ENCODE measurements at regions not wholly inside any gene's neighbourhood (a gene's known extent, or its start where the extent isn't known, plus 50 kb on each side); places are given as distances from the start of the nearest gene placed in this dataset.

DNA sequence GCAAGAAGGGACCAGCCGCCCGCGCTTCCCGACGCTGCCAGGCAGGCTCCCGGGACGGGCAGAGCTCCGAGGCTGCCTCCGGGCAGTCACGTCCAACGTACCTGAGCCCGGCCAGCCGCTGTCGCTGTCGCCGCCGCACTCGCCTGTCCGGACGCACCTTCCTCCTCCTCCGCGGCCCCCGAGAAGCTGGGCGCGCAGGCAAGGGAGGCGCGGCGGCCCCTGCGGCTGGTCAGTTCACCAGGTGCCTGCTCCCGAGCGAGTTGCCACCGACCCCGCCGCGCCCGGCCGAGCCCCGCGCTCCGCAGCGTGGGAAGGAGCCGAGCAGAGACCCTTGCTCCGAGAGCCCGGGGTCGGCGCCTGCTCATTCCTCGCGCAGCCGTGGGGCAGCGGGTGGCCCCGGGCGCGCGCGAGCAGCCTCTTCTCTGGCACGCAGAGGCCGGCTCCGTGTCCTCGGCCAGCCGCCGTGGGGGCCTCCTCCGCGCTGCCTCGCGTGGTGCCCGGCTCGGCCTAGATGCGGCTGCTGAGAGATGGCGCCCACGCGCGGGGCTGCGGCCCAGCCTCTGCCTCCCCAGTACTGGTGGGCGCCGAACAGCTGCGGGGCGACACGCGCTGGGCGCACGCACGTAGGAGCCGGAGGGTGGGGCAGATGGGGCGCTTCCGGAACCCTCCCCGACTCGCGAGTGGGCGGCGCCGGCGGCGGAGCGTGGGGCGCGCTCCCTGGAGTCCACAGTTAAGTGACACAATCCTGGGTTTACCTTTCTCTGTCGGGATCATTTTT lies 419.4 kb downstream of the UQCRFS1 start:
- Histone ChIP-seq H3K4me1 (no peaks in the 10 kb centered on the region), H3K9me3 (no peaks in the 10 kb centered on the region), H3K27ac (no peak overlapping the region), H3K4me3 (no peak overlapping the region), H3K27me3 (peaks cover 0 to 18% of the 10 kb centered on the region in 2 donors), H3K36me3 (no peaks in the 10 kb centered on the region)
- TF ChIP-seq, protein P1, sequence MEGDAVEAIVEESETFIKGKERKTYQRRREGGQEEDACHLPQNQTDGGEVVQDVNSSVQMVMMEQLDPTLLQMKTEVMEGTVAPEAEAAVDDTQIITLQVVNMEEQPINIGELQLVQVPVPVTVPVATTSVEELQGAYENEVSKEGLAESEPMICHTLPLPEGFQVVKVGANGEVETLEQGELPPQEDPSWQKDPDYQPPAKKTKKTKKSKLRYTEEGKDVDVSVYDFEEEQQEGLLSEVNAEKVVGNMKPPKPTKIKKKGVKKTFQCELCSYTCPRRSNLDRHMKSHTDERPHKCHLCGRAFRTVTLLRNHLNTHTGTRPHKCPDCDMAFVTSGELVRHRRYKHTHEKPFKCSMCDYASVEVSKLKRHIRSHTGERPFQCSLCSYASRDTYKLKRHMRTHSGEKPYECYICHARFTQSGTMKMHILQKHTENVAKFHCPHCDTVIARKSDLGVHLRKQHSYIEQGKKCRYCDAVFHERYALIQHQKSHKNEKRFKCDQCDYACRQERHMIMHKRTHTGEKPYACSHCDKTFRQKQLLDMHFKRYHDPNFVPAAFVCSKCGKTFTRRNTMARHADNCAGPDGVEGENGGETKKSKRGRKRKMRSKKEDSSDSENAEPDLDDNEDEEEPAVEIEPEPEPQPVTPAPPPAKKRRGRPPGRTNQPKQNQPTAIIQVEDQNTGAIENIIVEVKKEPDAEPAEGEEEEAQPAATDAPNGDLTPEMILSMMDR (IDR thresholded peaks at IDR 0.05), result no peak
- TF ChIP-seq POLR2A (IDR thresholded peaks at IDR 0.05), result no peak
- ATAC-seq (no peak), DNase-seq (no peak)
- intact Hi-C loops (cut with DNase I), result no loop called here
- no CpG with 5 or more reads among the region's 97 CpGs for WGBS (ENCODE audit: insufficient coverage, low coverage, low lambda C conversion rate, missing lambda C conversion rate)

DNA sequence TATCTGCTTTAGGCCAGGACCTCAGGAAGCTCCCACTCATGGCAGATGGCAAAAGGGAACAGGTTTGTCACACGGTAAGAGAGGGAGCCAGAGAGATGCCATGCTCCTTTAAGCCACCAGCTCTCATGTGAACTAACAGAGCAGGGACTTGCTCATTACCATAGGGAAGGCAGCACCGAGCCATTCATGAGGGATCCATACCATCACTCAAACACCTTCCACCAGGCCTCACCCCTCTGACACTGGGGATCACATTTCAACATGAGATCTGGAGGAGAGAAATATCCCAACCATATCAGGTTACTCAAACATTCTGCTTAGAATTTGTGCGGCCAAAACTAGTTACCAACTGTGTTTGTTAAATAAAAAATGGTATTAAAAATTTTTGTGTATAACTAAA lies 427.0 kb downstream of the UQCRFS1 start:
- WGBS (ENCODE audit: insufficient coverage, low coverage, low lambda C conversion rate, missing lambda C conversion rate), result 4% methylated on average over 3 of the region's 3 CpGs
- DNase-seq, result no peak
- no peak overlapping the region for H3K4me3 ChIP-seq
- ATAC-seq, result no peak
- intact Hi-C loops (cut with DNase I), result no loop called here
- H3K27ac ChIP-seq, result no peak overlapping the region
- H3K9me3 ChIP-seq, result no peaks in the 10 kb centered on the region
- no peaks in the 10 kb centered on the region for H3K27me3 ChIP-seq
- H3K36me3 ChIP-seq, result no peaks in the 10 kb centered on the region
- TF ChIP-seq POLR2A (IDR thresholded peaks at IDR 0.05), result no peak
- TF ChIP-seq, protein P1 (IDR thresholded peaks at IDR 0.05), result no peak
- H3K4me1 ChIP-seq, result no peaks in the 10 kb centered on the region

DNA sequence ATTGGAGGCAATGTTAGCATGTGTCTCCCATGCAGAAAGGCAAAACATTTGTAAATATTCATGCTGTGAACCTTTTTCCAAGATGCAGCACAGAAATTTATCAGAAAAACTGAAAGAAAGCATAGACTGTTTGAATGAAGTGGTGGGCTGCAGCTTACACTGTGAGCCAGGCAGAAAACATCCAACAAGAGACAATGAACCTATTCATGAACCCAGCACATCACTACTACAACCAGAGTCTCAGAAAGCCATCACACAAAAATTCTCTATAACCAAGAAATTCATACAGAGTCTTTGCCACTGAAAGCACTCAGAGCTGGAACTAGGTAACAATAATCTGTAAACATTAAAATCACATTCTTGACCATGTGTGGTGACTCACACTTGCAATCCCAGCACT lies 448.9 kb downstream of the UQCRFS1 start:
- Histone ChIP-seq H3K9me3 (no peaks in the 10 kb centered on the region), H3K27me3 (no peaks in the 10 kb centered on the region), H3K36me3 (no peaks in the 10 kb centered on the region), H3K4me1 (no peaks in the 10 kb centered on the region), H3K4me3 (no peak overlapping the region), H3K27ac (no peak overlapping the region)
- TF ChIP-seq POLR2A (IDR thresholded peaks at IDR 0.05), result no peak
- TF ChIP-seq, protein P1 (IDR thresholded peaks at IDR 0.05), result no peak
- intact Hi-C loops (cut with DNase I), result no loop called here
- DNase-seq (no peak), ATAC-seq (no peak)

DNA sequence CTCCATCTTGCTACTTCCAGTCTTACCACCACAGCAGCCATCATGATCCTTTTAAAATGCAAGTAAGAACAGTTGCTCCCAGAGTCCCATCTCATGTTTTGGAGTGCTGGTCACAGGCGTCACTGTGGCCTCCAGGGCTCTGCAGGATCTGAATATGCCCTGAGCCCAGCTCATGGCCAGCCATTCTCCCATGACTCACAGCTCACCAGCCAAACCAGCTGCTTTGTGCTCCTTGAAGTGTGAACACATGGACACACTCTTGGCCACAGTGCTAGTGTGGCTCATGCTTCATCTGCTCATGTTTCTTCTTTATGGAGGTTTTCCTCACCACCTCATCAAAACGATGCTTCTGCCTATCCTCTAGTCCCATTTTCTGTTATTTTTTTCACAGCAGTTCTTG lies 466.5 kb downstream of the UQCRFS1 start:
- no peak for TF ChIP-seq POLR2A (IDR thresholded peaks at IDR 0.05)
- TF ChIP-seq, protein P1 (IDR thresholded peaks at IDR 0.05), result no peak
- no peak for ATAC-seq
- H3K27ac ChIP-seq, result no peak overlapping the region
- H3K4me1 ChIP-seq, result no peaks in the 10 kb centered on the region
- H3K36me3 ChIP-seq, result no peaks in the 10 kb centered on the region
- WGBS (ENCODE audit: insufficient coverage, low coverage, low lambda C conversion rate, missing lambda C conversion rate), result 37% methylated on average over 2 of the region's 2 CpGs
- intact Hi-C loops (cut with DNase I), result no loop called here
- H3K9me3 ChIP-seq, result no peaks in the 10 kb centered on the region
- H3K27me3 ChIP-seq, result no peaks in the 10 kb centered on the region
- DNase-seq, result no peak
- H3K4me3 ChIP-seq, result no peak overlapping the region

DNA sequence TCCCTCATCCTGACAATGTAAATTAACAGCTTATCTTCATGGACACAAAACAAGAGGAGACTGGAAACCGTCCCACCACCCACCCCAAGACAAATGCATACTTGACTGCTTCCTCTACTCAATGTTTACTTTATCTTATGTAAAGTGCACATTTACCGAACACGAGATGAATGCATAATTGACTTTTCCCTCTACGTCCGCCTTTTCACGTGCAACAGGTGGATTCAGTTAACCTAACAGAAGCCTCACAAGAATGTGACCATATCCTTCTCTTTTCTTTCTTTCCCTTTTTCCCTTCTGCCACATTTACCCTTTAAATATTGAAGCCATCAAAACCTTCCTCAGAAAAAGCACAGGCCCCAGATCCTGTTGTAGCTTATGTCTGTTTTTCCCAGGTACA lies 468.0 kb downstream of the UQCRFS1 start:
- ATAC-seq, result no peak
- intact Hi-C loops (cut with DNase I), result no loop called here

More for the DNA sequence above, 468.0 kb downstream of the UQCRFS1 start:
- no peaks in the 10 kb centered on the region for H3K27me3 ChIP-seq
- no peak for DNase-seq
- WGBS (ENCODE audit: insufficient coverage, low coverage, low lambda C conversion rate, missing lambda C conversion rate), result 40% methylated on average over 6 of the region's 6 CpGs
- H3K36me3 ChIP-seq, result no peaks in the 10 kb centered on the region
- no peaks in the 10 kb centered on the region for H3K9me3 ChIP-seq
- no peak for TF ChIP-seq POLR2A (IDR thresholded peaks at IDR 0.05)
- TF ChIP-seq, protein P1 (IDR thresholded peaks at IDR 0.05), result no peak
- no peak overlapping the region for H3K27ac ChIP-seq
- H3K4me3 ChIP-seq, result no peak overlapping the region
- no peaks in the 10 kb centered on the region for H3K4me1 ChIP-seq
